ENCODE measurements at regions not wholly inside any gene's neighbourhood (a gene's known extent, or its start where the extent isn't known, plus 50 kb on each side); places are given as distances from the start of the nearest gene placed in this dataset.

DNA sequence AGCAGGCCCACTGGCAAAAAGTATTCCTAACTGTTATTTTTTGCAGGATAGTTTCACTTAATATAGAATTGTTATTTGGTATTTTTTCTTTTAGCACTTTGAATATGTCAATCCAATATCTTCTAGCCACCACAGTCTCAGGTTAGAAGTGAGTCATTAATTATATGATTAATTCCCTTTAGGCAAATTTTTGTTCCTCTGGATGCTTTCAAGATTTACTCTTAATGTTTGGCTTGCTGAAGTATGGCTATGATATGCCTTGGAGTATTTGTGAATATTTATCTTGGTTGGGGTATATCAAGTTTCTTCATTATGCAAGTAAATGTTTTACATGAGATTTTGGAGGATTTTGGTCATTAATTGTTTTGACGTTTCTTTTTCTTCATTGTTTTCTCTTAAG is 152.1 kb upstream of the ALCAM start:
- Mint-ChIP-seq H3K27me3 (ENCODE audit: insufficient read depth) (no peaks in the 10 kb centered on the region), H3K4me1 (ENCODE audit: low read depth) (no peaks in the 10 kb centered on the region), H3K4me3 (no peak overlapping the region), H3K9me3 (no peaks in the 10 kb centered on the region), H3K27ac (no peak overlapping the region), H3K36me3 (ENCODE audit: low read depth) (no peaks in the 10 kb centered on the region)
- no peak for DNase-seq (ENCODE audit: low spot score)
- intact Hi-C loops (cut with micrococcal nuclease), result no loop called here

DNA sequence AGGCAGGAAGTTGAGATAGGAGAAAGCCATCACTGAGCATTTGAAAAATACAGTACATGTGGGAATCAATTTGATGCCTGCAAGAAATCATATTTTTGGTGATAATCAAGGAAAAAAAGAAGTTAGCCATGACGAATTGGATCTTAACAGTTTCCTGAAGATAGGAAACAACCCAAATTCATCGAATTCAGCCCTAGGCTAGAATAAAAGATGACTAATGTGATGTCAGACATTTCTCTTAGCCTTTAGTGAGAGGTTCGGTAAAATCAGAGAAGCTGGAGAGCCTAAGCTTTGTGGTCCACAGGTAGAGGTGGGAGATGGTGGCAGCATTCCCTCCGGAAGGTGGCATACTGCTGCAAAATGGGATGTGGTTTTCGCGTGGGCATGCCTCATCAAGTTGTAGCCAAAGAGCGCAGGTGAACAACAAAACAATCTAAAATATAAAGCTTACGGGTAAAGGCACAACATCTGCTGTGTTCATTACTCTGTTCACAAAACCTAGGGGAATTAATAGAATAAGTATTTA is 144.1 kb upstream of the ALCAM start:
- no peaks in the 10 kb centered on the region for H3K27me3 Mint-ChIP-seq (ENCODE audit: insufficient read depth)
- no peaks in the 10 kb centered on the region for H3K9me3 Mint-ChIP-seq
- intact Hi-C loops (cut with micrococcal nuclease), result no loop called here
- H3K4me3 Mint-ChIP-seq, result no peak overlapping the region
- H3K4me1 Mint-ChIP-seq (ENCODE audit: low read depth), result no peaks in the 10 kb centered on the region
- no peaks in the 10 kb centered on the region for H3K36me3 Mint-ChIP-seq (ENCODE audit: low read depth)
- DNase-seq (ENCODE audit: low spot score), result no peak
- no peak overlapping the region for H3K27ac Mint-ChIP-seq

DNA sequence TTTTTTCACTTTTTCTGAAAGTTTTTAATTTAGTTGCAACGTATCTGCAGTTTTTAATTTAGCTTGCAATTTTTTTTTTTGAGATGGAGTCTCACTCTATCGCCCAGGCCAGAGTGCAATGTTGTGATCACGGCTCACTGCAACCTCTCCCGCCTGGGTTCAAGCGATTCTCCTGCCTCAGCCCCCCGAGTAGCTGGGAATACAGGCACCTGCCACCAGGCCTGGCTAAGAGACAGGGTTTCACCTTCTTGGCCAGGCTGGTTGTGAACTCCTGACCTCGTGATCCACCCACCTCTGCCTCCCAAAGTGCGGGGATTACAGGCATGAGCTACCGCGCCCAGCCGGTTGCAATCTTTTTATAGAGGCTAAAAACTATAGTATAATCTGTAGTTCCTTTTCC is 142.9 kb upstream of the ALCAM start:
- H3K36me3 Mint-ChIP-seq (ENCODE audit: low read depth), result no peaks in the 10 kb centered on the region
- H3K9me3 Mint-ChIP-seq, result no peaks in the 10 kb centered on the region
- no peaks in the 10 kb centered on the region for H3K4me1 Mint-ChIP-seq (ENCODE audit: low read depth)
- intact Hi-C loops (cut with micrococcal nuclease), result no loop called here
- no peak overlapping the region for H3K4me3 Mint-ChIP-seq
- no peaks in the 10 kb centered on the region for H3K27me3 Mint-ChIP-seq (ENCODE audit: insufficient read depth)
- no peak for DNase-seq (ENCODE audit: low spot score)
- no peak overlapping the region for H3K27ac Mint-ChIP-seq

DNA sequence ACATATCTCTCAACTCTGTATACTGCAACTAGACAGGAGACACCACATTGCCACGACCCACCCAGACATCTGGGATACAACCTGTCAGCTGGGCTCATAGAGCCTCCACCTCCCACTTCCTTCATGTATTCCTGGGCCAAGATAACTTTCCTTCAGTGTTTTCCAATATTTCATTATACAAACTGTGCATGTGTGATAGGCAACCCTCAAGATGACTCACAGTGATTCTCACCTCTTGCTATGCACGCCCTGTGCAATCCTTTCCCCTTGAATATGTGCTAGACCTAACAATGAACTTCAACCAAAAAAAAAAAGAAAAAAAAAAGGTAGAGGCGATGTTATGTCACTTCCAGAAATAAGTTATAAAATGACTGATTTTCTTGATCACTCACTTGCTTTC is 138.0 kb upstream of the ALCAM start:
- no peaks in the 10 kb centered on the region for H3K36me3 Mint-ChIP-seq (ENCODE audit: low read depth)
- intact Hi-C loops (cut with micrococcal nuclease), result no loop called here

DNA sequence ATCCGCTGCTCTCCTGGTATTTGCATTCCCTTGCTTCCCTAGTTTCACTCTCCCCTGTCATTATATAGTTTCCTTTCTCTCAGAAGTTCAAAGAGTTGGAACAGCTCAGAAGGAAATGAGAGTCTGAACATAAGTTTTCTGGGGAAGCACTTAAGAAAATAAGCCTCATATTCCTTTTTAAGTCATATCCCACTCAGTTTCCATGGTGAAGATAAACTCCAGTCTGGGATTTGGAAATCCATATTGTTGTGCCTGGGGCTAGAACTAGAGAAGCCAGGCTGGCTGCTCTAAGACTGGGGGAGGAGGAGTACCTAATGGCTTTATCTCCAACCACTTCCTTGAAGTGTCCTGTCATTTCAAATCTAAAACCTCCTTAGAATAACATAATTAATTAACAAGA is 134.2 kb upstream of the ALCAM start:
- no peak for DNase-seq (ENCODE audit: low spot score)
- Mint-ChIP-seq H3K4me3 (no peak overlapping the region), H3K36me3 (ENCODE audit: low read depth) (no peaks in the 10 kb centered on the region), H3K27me3 (ENCODE audit: insufficient read depth) (peaks cover 2% of the 10 kb centered on the region), H3K27ac (peak overlapping the region; percentile 29), H3K9me3 (no peaks in the 10 kb centered on the region), H3K4me1 (ENCODE audit: low read depth) (no peaks in the 10 kb centered on the region)
- intact Hi-C loops (cut with micrococcal nuclease), result no loop called here

More for the DNA sequence above, 138.0 kb upstream of the ALCAM start:
- H3K27ac Mint-ChIP-seq, result no peak overlapping the region
- H3K9me3 Mint-ChIP-seq, result no peaks in the 10 kb centered on the region
- no peak overlapping the region for H3K4me3 Mint-ChIP-seq
- H3K4me1 Mint-ChIP-seq (ENCODE audit: low read depth), result no peaks in the 10 kb centered on the region
- H3K27me3 Mint-ChIP-seq (ENCODE audit: insufficient read depth), result no peaks in the 10 kb centered on the region
- no peak for DNase-seq (ENCODE audit: low spot score)

DNA sequence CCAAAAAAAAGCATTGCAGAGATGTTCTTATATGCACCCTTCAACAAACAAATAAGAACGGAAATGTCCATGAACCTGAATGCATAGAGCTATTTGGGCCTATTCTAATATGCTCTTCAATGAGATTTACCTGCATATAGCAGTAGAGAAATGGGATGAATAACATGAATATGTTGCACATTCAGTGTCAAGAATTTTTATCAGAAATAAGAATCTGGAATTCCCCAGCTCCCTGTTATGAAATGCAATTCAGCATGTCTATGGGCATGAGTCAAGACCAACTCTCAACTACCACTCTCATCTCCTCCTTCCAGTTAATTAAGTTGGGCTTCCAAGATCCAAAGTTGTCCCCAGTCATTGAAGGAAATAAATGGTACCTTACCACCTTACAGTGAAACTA is 133.7 kb upstream of the ALCAM start:
- H3K36me3 Mint-ChIP-seq (ENCODE audit: low read depth), result no peaks in the 10 kb centered on the region
- no peaks in the 10 kb centered on the region for H3K9me3 Mint-ChIP-seq
- no peak overlapping the region for H3K4me3 Mint-ChIP-seq
- intact Hi-C loops (cut with micrococcal nuclease), result no loop called here
- DNase-seq (ENCODE audit: low spot score), result no peak
- H3K4me1 Mint-ChIP-seq (ENCODE audit: low read depth), result no peaks in the 10 kb centered on the region
- H3K27me3 Mint-ChIP-seq (ENCODE audit: insufficient read depth), result peaks cover 2% of the 10 kb centered on the region
- no peak overlapping the region for H3K27ac Mint-ChIP-seq

DNA sequence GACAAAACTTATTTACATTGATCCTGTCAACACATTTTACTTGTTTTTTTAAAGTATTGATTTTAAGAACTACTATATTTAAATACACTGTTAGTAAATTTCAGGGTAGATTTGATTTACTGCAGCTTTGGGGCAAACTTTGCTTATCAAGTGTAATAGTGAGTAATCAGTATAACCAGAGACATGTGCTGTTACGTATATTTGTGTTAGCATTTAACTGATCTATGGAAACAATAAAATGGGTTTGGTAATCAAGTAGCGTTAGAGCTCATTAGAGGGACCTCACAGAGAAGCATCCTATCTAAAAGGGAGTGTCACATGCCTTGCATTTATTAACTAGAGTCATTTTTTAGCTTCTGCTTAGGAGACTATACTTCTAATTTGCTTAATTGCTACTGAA is 131.5 kb upstream of the ALCAM start:
- no peaks in the 10 kb centered on the region for H3K9me3 Mint-ChIP-seq
- H3K27ac Mint-ChIP-seq, result no peak overlapping the region
- peaks cover 2% of the 10 kb centered on the region for H3K27me3 Mint-ChIP-seq (ENCODE audit: insufficient read depth)
- intact Hi-C loops (cut with micrococcal nuclease), result no loop called here
- no peaks in the 10 kb centered on the region for H3K4me1 Mint-ChIP-seq (ENCODE audit: low read depth)
- H3K4me3 Mint-ChIP-seq, result no peak overlapping the region
- DNase-seq (ENCODE audit: low spot score), result no peak
- H3K36me3 Mint-ChIP-seq (ENCODE audit: low read depth), result no peaks in the 10 kb centered on the region

DNA sequence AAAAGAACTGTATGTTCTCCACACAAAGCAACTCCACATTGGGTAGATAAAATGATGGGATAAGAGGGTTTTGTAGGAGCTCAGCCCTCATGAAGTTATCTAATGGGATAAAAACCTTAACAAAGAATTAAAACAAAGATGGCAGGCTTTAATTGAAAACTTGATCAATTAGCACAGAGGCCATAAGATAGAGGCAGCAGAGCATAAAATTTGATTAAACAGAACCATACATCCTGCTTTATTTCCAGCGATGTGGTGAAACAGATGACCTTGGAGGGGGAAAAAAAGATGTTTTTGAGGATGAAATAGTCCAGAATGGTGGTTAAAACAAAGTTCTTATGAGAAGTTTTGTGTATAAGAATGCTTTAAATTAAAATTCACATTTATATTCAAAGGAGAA is 130.9 kb upstream of the ALCAM start:
- intact Hi-C loops (cut with micrococcal nuclease), result no loop called here
- Mint-ChIP-seq H3K36me3 (ENCODE audit: low read depth) (no peaks in the 10 kb centered on the region), H3K27me3 (ENCODE audit: insufficient read depth) (peaks cover 2% of the 10 kb centered on the region), H3K27ac (no peak overlapping the region), H3K4me1 (ENCODE audit: low read depth) (no peaks in the 10 kb centered on the region), H3K4me3 (no peak overlapping the region), H3K9me3 (no peaks in the 10 kb centered on the region)
- DNase-seq (ENCODE audit: low spot score), result no peak

DNA sequence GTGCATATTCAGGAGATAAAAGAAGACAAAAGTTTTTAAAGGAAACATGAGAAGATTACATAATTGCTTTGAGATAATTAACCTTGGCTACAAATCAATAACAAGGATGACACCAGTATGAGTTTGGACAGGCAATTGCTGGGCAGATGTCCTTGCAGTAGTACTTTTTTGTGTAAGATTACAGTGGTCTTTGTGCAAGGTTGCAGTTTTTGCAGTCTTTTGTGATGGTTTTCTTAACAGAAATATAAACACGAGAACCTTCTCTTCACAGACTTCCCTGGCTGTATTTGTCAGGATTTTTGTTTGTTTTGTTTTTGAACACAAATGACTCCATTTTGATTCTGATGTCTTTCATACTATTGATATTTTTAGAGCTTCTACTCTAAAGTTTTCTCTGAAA is 128.3 kb upstream of the ALCAM start:
- no peak for DNase-seq (ENCODE audit: low spot score)
- Mint-ChIP-seq H3K27me3 (ENCODE audit: insufficient read depth) (peaks cover 2% of the 10 kb centered on the region), H3K27ac (no peak overlapping the region), H3K9me3 (no peaks in the 10 kb centered on the region), H3K4me1 (ENCODE audit: low read depth) (no peaks in the 10 kb centered on the region), H3K36me3 (ENCODE audit: low read depth) (no peaks in the 10 kb centered on the region), H3K4me3 (no peak overlapping the region)
- intact Hi-C loops (cut with micrococcal nuclease), result no loop called here

DNA sequence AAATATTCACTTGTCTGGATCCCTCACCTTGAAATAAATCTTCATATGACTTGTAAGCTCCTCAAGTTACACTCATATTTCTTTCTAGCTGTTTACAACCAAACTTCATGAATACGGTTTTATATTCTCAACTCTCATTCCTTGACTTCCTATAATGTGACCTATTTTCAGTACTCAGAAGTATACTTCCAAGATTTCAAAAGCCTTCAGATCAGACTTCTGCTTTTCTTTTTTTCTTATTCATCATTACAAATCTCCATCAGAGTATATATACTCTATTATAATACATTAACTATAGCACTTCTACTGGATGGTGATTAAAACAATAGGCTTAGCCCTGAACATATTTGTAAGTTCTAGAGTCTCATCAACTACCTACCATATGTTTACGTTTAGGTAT is 123.6 kb upstream of the ALCAM start:
- H3K9me3 Mint-ChIP-seq, result no peaks in the 10 kb centered on the region
- no peaks in the 10 kb centered on the region for H3K4me1 Mint-ChIP-seq (ENCODE audit: low read depth)
- H3K27me3 Mint-ChIP-seq (ENCODE audit: insufficient read depth), result no peaks in the 10 kb centered on the region
- intact Hi-C loops (cut with micrococcal nuclease), result no loop called here
- DNase-seq (ENCODE audit: low spot score), result no peak
- H3K27ac Mint-ChIP-seq, result no peak overlapping the region
- H3K36me3 Mint-ChIP-seq (ENCODE audit: low read depth), result no peaks in the 10 kb centered on the region
- H3K4me3 Mint-ChIP-seq, result no peak overlapping the region

DNA sequence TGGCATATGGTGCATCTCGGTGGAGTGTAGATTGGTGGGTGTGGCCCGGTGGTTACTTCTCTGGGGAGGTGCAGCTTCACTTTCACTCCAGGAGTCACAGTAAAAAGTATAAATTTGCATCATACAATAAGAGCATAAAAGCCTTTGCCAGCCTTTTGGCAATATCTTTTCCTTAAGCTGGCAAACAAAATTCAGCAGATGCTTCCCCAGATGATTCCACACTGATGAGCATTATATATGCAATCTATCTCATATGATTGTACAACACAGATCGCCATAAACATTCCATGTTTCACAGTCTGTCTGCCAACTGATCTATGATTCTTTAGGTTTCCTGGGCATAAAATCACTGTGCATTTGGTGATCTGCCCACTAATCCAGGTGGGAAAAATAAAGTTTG is 120.2 kb upstream of the ALCAM start:
- no peak for DNase-seq (ENCODE audit: low spot score)
- no peak overlapping the region for H3K27ac Mint-ChIP-seq
- H3K4me3 Mint-ChIP-seq, result no peak overlapping the region
- no peaks in the 10 kb centered on the region for H3K36me3 Mint-ChIP-seq (ENCODE audit: low read depth)
- intact Hi-C loops (cut with micrococcal nuclease), result no loop called here
- no peaks in the 10 kb centered on the region for H3K27me3 Mint-ChIP-seq (ENCODE audit: insufficient read depth)
- H3K4me1 Mint-ChIP-seq (ENCODE audit: low read depth), result no peaks in the 10 kb centered on the region
- H3K9me3 Mint-ChIP-seq, result no peaks in the 10 kb centered on the region

DNA sequence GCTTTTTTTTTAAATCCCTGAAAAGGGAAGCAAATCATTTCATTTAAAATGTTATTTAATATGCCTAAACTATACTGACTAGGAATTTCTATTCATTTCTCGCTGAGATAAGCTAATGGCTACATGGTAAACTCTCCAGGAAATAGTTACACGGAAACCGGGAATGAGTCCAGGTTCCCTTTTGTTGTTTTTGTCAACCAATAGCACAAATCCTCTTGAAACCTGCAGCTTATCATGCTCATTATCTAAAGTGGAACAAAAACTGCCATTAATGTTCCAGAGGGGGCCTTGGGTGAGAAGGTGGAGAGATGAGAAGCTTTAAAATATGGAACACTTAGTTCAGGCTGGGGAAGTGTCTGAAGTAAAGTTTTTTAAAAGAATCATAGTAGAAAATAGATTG is 113.5 kb upstream of the ALCAM start:
- Mint-ChIP-seq H3K36me3 (ENCODE audit: low read depth) (no peaks in the 10 kb centered on the region), H3K27me3 (ENCODE audit: insufficient read depth) (peaks cover 7% of the 10 kb centered on the region), H3K4me3 (no peak overlapping the region), H3K9me3 (no peaks in the 10 kb centered on the region), H3K4me1 (ENCODE audit: low read depth) (no peaks in the 10 kb centered on the region), H3K27ac (no peak overlapping the region)
- DNase-seq (ENCODE audit: low spot score), result no peak
- intact Hi-C loops (cut with micrococcal nuclease), result no loop called here

DNA sequence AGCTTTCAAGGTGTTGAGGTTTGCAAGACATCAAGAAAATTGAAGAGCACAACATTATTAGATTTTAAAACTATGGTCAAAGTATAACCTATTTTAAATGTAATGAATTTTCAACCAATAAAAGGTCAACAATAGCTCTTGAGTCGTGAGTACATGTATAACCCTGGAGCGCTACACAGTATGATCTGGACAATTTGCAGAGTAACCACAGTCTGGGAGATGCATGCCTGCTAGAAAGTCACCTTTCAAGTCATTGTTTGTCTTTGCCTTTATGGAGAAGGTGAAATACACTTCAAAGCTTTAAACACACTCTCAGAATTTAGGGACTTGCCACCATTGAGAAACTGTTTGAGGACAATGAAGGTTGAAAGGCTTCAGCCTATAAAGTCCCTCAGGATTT is 112.6 kb upstream of the ALCAM start:
- H3K36me3 Mint-ChIP-seq (ENCODE audit: low read depth), result no peaks in the 10 kb centered on the region
- DNase-seq (ENCODE audit: low spot score), result no peak

DNA sequence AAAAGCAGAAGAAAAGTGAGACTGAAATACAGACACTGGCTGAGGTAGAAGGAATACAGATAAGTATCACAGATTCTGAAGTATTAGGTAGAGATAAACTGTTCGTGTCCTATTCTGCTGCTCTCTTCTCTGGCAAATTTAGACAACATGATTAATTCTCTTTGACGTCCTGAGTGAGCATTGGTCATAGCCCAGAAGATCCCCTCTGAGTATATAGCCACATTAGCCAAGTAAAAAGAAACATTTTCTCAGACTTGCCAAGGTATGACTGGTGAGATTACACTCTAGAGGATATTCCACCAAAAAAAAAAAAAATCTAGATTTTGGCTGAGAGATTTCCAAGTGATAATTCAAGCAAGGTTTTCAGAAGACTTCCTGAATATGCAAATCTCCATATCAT is 111.4 kb upstream of the ALCAM start:
- no peaks in the 10 kb centered on the region for H3K36me3 Mint-ChIP-seq (ENCODE audit: low read depth)
- H3K4me3 Mint-ChIP-seq, result no peak overlapping the region
- H3K4me1 Mint-ChIP-seq (ENCODE audit: low read depth), result no peaks in the 10 kb centered on the region
- H3K27me3 Mint-ChIP-seq (ENCODE audit: insufficient read depth), result peaks cover 7% of the 10 kb centered on the region
- DNase-seq (ENCODE audit: low spot score), result no peak
- intact Hi-C loops (cut with micrococcal nuclease), result no loop called here
- no peak overlapping the region for H3K27ac Mint-ChIP-seq
- no peaks in the 10 kb centered on the region for H3K9me3 Mint-ChIP-seq

More for the DNA sequence above, 112.6 kb upstream of the ALCAM start:
- peaks cover 7% of the 10 kb centered on the region for H3K27me3 Mint-ChIP-seq (ENCODE audit: insufficient read depth)
- no peaks in the 10 kb centered on the region for H3K4me1 Mint-ChIP-seq (ENCODE audit: low read depth)
- H3K4me3 Mint-ChIP-seq, result no peak overlapping the region
- no peak overlapping the region for H3K27ac Mint-ChIP-seq
- no peaks in the 10 kb centered on the region for H3K9me3 Mint-ChIP-seq
- intact Hi-C loops (cut with micrococcal nuclease), result no loop called here
